AG04449 (cell line): ENCODE measurements at regions not wholly inside any gene's neighbourhood (a gene's known extent, or its start where the extent isn't known, plus 50 kb on each side); places are given as distances from the start of the nearest gene placed in this dataset.
"Not testable (repeated sequence)": the region's sequence is repeated elsewhere in the genome, so short reads cannot be mapped to it uniquely, and the experiment has no call there.

Source experiments
- CTCF ChIA-PET: fragments of 350-600 bp; formaldehyde crosslinking; extraction: SDS; loops from one replicate; lab custom pipeline; 2021; ENCODE audit warnings: antibody characterized with exemption; lab: Yijun Ruan, JAX
- POLR2A ChIA-PET: fragments of 400-600, 350-600 bp; formaldehyde crosslinking; extraction: SDS; loops from one replicate; lab custom pipeline; 2020; ENCODE audit warnings: antibody characterized with exemption, inconsistent platforms; lab: Yijun Ruan, JAX
- DNase-seq: peaks from one replicate; pipeline ENCODE4 v3.0.0-alpha.2; 2010; ENCODE audit warnings: low read depth, low spot score
- H3K4me3 ChIP-seq: 2 replicates; pipeline ENCODE4 v1.5.1; 2011; ENCODE audit warnings: low read depth, mild to moderate bottlenecking, control low read depth, low read length

- H3K4me3 ChIP-seq, POLR2A ChIA-PET, CTCF ChIA-PET, DNase-seq: not testable (repeated sequence)
Measured at GRCh38 chr2:87412036-87412820, 335.7 kb upstream of the PLGLB2 start.

- H3K4me3 ChIP-seq, DNase-seq, CTCF ChIA-PET, POLR2A ChIA-PET: not testable (repeated sequence)
Measured at GRCh38 chr2:87414331-87414730, 333.6 kb upstream of the PLGLB2 start.

- H3K4me3 ChIP-seq, DNase-seq, CTCF ChIA-PET, POLR2A ChIA-PET: not testable (repeated sequence)
Measured at GRCh38 chr2:87414795-87415570, 332.9 kb upstream of the PLGLB2 start.

- CTCF ChIA-PET, POLR2A ChIA-PET, DNase-seq, H3K4me3 ChIP-seq: not testable (repeated sequence)
Measured at GRCh38 chr2:87415586-87416265, 332.2 kb upstream of the PLGLB2 start.

GRCh38 chr2:87416266-87416592 lies 331.7 kb upstream of the PLGLB2 start:
- POLR2A ChIA-PET, CTCF ChIA-PET, DNase-seq, H3K4me3 ChIP-seq: not testable (repeated sequence)

DNA sequence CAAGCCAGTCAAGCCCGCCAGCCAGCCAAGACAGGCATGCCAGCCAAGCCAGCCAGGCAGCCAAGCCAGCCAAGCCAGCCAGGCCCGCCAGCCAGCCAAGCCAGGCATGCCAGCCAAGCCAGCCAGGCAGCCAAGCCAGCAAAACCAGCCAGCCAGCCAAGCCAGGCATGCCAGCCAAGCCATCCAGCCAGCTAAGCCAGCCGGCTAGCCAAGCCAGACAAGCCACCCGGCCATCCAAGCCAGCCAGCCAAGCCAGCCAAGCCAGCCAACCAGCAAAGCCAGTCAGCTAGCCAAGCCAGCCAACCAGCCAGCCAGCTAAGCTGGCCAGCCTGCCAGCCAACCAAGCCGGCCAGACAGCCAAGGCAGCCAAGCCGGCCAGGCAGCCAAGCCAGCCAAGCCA lies 330.7 kb upstream of the PLGLB2 start:
- DNase-seq, POLR2A ChIA-PET, CTCF ChIA-PET, H3K4me3 ChIP-seq: not testable (repeated sequence)

GRCh38 chr2:87417742-87418567 lies 329.9 kb upstream of the PLGLB2 start:
- POLR2A ChIA-PET, H3K4me3 ChIP-seq, DNase-seq, CTCF ChIA-PET: not testable (repeated sequence)

- DNase-seq, CTCF ChIA-PET, POLR2A ChIA-PET, H3K4me3 ChIP-seq: not testable (repeated sequence)
Measured at GRCh38 chr2:87418823-87419822, 328.8 kb upstream of the PLGLB2 start.

- CTCF ChIA-PET, H3K4me3 ChIP-seq, POLR2A ChIA-PET, DNase-seq: not testable (repeated sequence)
Measured at GRCh38 chr2:87419980-87420379, 327.9 kb upstream of the PLGLB2 start.

- POLR2A ChIA-PET, H3K4me3 ChIP-seq, DNase-seq, CTCF ChIA-PET: not testable (repeated sequence)
Measured at GRCh38 chr2:87420954-87421353, 326.9 kb upstream of the PLGLB2 start.

DNA sequence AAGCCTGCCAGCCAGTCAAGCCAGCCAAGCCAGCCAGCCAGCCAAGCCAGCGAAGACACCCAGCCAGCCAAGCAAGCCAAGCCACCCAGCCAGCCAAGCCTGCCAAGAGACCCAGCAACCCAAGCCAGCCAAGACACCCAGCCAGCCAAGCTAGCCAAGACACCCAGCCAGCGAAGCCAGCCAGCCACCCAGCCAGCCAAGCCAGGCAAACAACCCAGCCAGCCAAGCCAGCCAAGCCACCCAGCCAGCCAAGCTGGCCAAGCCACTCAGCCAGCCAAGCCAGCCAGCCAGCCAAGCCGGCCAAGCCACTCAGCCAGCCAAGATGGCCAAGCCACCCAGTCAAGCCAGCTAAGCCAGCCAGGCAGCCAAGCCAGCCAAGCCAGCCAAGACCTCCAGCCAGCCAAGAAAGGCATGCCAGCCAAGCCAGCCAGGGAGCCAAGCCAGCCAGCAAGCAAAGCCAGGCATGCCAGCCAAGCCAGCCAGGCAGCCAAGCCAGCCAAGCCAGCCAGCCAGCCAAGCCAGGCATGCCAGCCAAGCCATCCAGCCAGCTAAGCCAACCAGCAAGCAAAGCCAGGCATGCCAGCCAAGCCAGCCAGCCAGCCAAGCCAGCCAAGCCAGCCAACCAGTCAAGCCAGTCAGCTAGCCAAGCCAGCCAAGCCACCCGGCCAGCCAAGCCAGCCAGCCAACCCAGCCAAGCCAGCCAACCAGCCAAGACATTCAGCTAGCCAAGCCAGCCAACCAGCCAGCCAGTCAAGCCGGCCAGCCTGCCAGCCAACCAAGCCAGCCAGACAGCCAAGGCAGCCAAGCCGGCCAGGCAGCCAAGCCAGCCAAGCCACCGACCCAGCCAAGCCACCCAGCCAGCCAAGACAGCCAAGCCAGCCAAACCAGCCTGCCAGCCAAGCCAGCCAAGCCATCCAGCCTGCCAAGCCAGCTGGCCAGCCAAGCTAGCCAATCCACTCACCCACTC lies 323.8 kb upstream of the PLGLB2 start:
- POLR2A ChIA-PET, CTCF ChIA-PET, H3K4me3 ChIP-seq, DNase-seq: not testable (repeated sequence)

DNA sequence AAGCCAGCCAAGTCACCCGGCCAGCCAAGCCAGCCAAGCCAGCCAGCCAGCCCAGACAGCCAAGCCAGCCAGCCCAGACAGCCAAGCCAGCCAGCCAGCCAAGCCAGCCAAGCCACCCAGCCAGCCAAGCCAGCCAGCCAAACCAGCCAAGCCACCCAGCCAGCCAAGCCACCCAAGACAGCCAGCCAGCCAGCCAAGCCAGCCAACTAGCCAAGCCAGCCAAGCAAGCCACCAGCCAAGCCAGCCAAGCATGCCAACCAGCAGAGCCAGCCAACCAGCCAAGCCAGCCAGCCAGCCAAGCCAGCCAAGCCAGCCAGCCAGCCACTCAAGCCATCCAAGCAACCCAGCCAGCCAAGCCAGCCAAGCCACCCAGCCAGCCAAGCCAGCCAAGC lies 323.1 kb upstream of the PLGLB2 start:
- H3K4me3 ChIP-seq, CTCF ChIA-PET, POLR2A ChIA-PET, DNase-seq: not testable (repeated sequence)

DNA sequence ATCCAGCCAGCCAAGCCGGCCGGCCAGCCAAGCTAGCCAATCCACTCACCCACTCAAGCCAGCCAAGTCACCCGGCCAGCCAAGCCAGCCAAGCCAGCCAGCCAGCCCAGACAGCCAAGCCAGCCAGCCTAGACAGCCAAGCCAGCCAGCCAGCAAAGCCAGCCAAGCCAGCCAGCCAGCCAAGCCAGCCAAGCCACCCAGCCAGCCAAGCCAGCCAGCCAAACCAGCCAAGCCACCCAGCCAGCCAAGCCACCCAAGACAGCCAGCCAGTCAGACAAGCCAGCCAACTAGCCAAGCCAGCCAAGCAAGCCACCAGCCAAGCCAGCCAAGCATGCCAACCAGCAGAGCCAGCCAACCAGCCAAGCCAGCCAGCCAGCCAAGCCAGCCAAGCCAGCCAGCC lies 322.7 kb upstream of the PLGLB2 start:
- DNase-seq, CTCF ChIA-PET, POLR2A ChIA-PET, H3K4me3 ChIP-seq: not testable (repeated sequence)

DNA sequence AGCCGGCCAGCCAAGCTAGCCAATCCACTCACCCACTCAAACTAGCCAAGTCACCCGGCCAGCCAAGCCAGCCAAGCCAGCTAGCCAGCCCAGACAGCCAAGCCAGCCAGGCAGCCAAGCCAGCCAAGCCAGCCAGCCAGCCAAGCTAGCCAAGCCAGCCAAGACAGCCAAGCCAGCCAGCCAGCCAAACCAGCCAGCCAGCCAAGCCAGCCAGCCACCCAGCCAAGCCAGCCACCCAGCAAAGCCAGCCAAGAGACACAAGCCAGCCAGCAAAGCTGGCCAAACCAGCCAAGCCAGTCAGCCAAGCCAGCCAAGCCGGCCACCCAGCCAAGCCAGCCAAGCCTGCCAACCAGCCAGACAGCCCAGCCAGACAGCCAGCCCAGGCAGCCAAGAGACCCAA lies 322.2 kb upstream of the PLGLB2 start:
- POLR2A ChIA-PET, CTCF ChIA-PET, H3K4me3 ChIP-seq, DNase-seq: not testable (repeated sequence)
